HG03103 (cell line): ENCODE measurements at regions not wholly inside any gene's neighbourhood (a gene's known extent, or its start where the extent isn't known, plus 50 kb on each side); places are given as distances from the start of the nearest gene placed in this dataset.
"Not testable (repeated sequence)": the region's sequence is repeated elsewhere in the genome, so short reads cannot be mapped to it uniquely, and the experiment has no call there.

Experiments used
- ATAC-seq: cut with Tn5 transposase; IDR thresholded peaks from one replicate; pipeline ENCODE4 v1.9.1; 2021; ENCODE audit warnings: low read depth; ENCODE audit not compliant: unreplicated experiment

DNA sequence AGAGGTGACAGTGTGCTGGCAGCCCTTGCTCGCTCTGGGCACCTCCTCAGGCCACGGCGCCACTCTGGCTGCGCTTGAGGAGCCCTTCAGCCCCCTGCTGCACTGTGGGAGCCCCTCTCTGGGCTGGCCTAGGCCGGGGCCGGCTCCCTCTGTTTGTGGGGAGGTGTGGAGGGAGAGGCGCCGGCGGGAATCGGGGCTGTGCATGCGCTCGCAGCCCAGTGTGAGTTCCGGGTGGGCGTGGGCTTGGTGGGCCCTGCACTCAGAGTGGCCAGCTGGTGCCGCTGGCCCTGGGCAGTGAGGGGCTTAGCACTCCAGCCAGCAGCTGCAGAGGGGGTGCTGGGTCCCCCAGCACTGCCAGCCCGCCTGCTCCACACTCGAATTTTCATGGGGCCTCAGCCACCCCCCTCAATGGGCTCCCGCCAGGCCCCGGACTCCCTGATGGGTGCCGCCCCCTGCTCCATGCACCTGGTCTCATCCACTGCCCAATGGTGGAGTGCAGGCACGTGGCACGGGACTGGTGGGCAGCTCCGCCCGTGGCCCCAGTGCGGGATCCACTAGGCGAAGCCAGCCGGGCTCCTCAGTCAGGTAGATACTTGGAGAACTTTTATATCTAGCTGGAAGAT lies 96.7 kb upstream of the BET1 start:
- no peak for ATAC-seq

DNA sequence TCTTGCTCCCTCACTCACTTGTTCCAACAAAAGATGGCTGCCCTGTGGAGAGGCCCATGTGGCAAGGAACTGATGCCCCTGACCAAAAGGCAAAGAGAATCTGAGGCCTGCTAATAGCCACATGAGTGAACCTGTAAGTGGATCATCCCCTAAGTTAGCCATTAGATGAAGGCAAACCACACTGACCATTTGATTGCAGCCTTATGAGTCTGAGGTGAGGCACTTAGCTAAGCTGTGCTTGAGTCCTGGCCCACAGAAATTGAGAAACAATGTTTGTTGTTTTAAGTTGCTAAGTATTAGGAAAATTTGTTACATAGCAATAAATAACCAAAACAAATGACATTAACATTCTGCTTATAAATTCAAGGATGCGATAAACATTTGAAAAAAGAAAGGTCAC lies 100.1 kb upstream of the BET1 start:
- no peak for ATAC-seq

DNA sequence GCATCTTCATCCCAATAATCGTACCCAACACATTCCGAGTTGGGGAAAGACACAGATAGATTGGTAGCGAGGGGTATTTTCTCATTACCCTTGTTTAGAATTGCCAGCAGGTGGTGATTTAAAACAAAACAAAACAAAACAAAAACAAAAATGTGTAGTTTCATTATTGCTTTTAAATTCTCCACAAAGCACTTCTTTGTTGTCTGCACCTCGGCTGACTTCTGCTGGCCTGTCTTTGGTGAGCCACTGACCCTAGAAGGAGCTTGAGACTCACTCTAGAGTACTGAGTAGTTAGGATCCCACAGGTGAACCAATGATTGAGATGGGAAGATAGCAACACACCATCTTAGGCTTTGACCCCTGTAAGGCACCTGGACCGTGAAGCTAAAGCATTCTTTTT lies 105.4 kb upstream of the BET1 start:
- no peak for ATAC-seq

DNA sequence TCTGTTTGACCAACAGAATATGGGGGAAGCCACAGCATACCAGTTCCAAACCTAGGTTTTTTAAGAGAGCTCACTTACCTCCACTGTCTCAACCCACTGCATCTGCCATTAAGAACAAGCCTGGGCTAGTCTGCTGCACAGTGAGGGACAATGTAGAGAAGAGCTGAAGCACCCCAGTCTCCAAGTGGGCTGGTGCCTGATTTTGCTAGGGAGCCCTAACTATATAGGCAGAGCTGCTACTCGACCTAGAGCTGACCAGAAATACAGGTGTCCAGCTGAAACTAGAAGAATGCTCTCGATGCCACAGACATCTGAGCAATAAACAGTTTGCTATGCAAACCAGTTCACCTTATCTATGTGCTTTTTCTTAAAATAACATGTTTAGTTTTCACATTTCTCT lies 106.9 kb upstream of the BET1 start:
- ATAC-seq: no peak

DNA sequence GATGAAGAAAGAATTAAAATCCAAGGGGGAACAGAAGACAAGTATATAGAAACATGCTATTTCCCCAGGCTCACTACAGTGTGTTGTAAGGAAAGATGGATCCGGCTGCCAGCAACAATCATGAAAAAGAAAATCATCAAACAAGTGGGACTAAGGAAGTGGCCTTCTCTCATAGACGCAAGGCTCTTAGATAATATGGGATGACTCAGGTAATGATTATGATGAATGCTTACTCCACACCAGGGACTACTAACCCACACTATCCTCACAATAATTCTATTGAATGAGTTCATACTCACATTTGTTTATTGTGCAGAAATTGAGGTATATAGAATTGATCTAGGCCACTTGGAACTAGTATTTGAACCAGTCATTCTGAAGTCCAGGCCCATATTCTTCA lies 111.2 kb upstream of the BET1 start:
- no peak for ATAC-seq

DNA sequence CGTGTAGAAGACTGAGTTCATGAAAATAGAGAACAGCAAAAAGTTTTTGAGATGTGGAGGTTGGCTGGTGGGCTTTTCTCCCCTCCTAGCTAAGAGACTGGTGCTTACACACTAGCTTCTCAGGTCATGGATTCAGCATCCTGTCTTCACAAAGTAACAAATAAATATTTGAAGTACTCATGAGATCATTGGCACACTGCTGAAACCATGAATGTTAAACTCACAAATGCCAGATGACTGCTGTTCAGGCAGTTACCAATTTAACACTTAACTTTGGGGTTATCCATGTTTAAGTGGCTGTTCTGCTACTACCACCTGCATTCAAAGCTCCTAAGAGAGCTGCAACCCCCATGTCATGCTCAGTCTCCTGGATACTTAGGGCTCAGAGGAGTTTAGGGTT lies 119.0 kb upstream of the BET1 start:
- ATAC-seq: no peak

DNA sequence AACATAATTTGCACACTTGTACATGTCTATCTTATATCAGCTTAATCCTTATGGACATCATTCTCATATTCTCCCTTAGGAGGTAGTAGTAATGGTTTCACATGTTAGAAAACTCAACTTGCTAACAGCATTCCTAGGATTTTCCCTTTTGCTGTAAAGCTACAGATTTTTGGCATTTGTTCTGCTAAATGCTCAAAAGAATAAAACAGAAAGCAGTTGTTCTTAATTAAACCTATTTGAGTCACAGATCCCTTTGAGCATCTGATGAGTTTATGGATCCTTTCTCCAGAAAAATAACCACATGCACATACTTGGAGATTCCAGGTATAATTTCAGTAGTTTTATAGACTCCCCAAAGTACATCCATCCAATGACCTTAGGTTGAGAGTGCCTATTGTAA lies 122.9 kb upstream of the BET1 start:
- no peak for ATAC-seq

DNA sequence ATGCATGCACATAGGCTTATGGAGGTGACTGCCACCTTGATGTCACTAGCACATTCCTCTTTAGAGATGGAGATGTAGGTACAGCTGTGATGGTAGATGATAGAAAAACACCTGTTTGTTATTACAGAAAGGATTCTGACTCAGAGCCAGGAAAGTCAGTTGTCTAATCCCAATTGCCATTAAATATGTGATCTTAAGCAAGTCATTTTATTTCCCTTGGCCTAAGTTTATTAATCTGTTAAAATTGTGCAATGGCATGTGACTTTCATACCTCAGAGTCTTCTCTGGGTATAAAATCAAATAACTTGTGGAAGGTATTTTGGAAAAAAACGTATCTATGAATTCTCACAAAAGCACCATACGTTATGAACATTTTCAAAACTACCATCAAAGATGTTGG lies 123.9 kb upstream of the BET1 start:
- no peak for ATAC-seq

DNA sequence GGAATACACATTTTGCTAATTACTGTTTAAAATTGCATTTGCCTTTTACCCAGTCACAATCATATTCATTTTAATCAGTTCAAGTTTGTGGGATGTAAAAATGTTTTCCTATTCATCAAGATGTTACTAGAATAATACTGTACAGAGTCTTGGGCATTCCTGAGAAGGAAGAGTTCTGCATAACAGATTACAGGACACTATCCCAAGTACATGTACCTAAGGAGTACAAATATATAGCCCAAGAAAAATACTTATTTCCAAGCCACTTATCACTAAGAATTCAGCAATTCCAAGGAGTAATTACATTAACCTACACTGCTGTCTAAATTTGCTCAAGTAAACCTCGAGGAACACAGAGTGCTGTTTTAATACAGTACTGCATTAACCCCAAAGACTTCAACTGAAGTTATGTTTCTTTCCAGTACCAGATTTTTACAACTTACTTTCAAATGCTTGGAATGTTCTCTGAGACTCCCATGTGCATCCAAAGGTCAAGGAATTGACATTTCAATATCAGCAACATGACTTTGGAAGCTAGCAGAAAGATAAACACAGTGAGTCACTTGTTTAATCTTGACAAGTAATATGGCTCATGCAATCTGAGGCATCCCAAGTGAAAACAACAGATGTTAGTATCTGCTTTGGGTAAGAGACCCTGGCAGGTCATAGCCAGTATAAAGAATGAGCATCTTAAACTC lies 125.4 kb upstream of the BET1 start:
- no peak for ATAC-seq

DNA sequence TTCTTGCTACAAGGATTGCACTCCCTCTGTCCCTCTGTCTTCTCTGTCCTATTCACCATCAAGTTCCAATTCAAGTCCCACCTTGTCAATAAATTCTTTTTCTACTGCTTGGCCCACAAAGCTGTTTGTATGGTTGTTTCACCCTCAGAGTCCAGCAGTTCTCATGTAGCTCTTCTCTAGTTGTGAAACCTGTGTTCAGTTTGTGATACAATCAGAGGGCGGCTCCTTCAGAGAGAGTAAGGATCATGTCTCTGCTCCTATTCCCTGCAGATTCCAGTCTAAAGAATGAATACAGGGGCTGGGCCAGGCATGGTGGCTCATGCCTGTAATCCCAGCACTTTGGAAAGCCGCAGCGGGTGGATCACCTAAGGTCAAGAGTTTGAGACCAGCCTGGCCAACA lies 126.6 kb upstream of the BET1 start:
- no peak for ATAC-seq

DNA sequence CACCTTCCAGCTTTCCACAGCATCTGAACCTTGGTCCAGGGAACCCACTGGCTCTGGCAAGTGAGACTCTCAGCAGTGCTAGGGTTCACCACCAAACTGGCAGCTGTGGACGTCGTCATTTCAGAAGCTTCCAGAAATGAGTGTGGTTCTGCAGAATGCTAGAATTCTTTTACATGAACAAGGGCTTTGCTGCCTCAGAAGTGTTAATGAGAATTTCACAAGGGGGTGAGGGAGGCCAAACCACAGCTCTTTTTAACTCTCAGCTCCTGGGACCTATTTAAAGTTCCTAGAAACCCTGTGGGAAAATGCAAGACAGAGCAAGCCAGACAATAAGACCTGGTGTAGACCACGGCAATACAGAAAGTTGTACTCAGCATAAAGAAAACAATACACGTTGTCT lies 129.3 kb upstream of the BET1 start:
- no peak for ATAC-seq

DNA sequence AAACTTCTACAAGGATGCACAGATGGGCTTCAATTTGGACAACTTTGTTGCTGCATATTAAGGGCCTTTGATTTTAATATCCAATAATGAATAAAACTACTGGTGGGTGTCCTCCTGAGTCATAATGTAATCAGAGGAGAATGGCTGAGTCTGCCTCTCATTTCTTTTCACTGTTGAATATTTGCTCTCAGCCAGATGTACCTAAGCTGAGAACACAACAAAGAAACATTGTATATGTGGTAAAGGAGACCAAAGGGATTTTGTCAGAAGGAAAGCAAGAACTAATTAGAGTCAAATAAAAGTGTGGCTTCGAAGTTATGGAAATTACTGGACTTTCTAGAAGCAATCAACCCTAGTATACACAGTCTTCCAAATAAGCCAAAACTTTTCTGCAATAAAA lies 131.0 kb upstream of the BET1 start:
- ATAC-seq: no peak

DNA sequence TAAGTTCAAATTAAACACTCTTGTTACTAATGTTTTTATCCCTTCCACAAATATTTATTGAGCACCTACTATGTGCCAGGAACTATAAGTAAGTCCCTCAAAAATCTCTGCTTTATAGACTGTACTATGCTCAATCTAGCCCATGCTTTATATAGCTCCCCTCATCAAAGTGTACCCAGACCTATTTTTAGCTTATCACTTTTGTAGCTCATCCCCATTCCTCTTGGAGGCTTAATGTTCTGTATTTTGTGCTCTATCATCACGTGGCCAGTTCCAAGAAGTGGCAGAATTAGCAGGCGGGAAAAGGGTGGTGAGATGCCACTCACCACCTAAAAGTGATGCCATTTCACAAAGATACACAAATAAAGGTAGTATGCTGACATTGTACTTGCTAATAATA lies 138.1 kb upstream of the BET1 start:
- no peak for ATAC-seq

DNA sequence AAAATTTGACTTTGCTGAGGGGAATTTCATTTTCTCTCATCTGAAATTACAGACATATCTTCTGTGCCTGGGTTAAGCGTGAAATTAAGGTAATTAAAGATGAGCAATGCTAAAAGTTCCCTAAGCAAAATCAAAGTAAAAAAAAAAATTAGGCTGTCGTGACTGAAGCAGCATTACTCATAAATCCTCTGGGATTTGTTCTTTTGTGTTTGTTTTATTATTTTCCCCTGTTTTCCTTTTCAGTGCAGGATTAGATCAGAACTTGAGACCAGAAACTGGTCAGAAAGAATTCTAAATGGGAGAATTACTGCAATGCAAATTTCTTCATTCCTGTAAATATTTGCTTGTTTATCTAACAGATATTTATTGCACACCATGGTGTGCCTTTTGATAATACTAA lies 141.4 kb upstream of the BET1 start:
- no peak for ATAC-seq

DNA sequence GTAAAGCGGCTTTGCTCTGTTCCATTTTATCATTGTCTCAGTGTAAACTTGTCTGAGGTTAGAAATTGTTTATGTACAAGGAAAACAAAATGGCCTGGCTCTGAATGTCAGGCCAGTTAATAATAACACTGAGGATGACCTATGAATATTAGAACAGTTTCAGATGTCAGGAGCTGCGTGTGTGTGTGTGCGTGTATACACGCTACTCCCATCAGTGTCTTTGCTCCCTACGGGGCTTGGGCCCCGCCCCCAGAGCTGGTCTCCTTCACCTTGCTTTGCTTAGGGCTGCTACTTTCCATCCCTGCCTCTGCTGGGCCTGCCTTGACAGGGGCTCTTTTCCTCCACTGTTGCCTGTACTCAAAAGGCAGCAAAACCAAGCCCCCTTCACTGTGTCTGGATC lies 142.3 kb upstream of the BET1 start:
- ATAC-seq: no peak

DNA sequence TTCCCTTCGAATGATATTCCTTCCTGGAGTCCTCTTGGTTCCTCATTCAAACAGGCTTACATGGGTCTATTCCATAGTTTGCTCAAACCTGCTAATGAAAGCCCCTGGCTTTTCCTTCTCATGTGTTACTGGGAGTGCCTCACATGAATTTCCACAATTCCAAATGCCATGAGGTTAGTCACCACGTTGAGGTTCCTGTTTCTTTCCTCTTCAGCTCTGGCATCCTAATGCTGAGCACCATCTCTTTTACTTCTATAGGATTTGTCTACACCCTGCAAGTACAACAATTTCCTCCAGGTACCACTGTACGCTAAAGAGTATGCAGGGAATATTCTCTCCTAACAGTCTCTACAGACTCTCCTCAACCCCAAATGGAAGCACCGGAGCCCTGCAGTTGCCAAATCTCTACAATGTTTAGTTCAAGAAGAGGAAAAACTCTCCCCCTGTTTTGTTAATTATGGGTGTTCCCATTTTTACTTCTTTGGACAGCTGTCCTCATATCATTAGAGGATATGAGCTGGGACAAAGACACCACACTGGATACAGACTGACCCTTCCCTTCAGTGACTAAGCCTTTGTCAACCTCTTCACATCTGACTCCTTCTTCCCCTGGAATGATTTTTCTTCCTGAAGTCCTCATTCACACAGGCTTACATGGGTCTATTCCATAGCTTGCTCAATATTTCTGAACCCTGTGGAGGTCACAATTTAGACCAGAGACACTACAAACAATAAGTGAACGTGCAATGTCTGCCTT lies 145.8 kb upstream of the BET1 start:
- ATAC-seq: no peak

DNA sequence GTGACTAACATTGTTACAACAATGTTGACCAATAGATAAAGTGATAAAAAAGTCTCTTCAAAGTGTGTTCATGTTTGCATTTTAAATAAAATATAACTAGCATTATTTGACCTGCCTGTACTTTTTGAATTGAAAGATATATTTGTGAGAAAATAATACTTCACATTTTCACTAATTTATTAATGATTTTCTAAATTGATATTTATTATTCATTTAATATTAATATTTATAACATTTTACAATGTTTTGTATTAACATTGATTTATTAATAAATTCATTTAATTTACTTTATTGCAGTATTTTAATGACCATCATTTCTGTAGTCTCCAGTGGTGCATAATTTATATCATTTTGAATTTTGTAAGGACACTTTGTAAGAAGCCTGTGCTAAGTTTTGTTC lies 150.0 kb upstream of the BET1 start:
- ATAC-seq: no peak

DNA sequence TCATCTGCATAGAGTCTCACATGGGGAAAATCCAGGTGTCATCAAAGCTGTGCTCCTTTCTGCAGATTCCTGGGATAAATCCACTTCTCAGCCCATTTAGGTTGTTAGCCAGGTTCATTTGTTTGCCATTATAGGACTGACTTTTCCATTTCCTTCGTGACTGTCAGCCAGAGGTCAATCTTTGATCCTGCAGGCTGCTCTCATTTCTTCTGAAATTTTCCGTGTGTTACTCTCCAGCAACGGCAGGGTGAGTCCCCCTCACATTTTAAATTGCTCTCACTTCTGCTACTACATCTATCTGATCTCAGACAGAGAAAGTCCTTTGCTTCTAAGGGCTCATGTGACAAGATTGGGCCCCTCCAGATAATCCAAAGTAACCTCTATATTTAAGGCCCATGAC lies 150.7 kb upstream of the BET1 start:
- no peak for ATAC-seq

DNA sequence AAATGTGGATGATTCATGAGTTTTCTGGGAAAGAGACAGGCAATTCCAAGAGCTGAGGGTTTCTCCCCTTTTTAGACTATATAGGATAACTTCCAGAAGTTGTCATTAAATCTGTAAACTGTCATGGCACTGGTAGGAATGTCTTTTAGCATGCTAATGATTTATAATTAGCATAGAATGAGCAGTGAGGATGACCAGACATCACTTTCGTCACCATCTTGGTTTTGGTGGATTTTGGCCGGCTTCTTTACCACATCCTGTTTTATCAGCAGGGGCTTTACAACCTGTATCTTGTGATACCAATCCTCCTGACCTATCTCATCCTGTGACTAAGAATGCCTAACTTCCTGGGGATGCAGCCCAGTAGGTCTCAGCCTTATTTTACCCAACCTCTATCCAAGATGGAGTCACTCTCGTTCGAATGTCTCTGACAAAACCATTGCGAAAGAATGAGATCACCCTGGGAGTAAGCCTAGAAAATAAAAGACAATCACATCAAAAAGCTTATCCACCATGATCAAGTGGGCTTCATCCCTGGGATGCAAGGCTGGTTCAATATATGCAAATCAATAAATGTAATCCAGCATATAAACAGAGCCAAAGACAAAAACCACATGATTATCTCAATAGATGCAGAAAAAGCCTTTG lies 153.6 kb upstream of the BET1 start:
- ATAC-seq: not testable (repeated sequence)

DNA sequence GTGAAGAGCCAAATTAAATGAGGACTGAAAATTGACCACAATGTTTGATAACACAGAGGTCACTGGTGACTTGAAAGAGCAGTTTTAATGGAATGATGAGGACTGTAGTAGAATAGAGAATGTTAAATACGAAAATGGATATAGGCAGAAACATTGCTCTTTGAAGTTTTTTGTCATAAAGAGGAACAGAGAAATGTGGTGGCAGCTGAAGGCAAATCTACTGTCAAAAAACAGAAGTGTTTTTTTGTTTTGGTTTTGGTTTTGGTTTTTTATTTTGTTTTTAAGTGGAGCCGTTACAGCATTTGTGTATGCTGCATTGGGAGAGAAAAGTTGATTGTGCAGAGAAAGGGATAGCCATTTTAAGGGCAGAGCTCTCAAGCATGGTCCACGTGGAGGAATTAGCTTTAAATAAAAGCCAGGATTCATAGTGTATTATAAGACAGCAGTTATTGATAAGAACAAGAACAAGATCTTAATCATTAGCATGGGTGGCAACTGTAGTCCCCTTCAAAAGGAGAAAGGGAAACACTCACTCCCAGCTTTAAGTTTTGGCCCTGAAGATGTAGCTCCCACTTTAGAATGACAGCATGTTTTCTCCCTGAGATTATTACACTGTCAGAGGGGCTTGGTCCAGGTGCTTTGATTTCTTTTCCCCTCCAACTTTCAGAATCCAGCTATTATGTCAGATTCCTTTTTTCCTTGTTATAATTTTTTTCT lies 156.7 kb upstream of the BET1 start:
- peak; percentile 97 for ATAC-seq

DNA sequence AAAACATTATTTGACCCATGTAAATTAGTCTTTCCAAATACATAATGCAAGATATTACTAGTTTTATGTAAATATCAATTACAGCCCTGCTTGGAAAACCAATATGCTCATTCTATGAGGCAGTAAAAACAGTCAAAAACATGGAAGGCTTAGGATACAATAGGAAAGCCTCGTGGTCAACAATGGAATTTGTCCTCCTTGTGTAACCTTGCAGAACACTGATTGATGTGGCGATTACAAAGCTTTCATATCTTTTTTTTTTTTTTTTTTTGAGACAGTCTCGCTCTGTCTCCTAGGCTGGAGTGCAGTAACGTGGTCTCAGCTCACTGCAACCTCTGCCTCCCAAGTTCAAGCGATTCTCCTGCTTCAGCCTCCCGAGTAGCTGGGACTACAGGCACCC lies 157.3 kb upstream of the BET1 start:
- no peak for ATAC-seq
